GM10266 (cell line): ENCODE measurements at regions not wholly inside any gene's neighbourhood (a gene's known extent, or its start where the extent isn't known, plus 50 kb on each side); places are given as distances from the start of the nearest gene placed in this dataset.

Experiments used
- DNase-seq: peaks from one replicate; pipeline ENCODE4 v3.0.0; 2012; ENCODE audit errors: extremely low spot score
- CTCF ChIP-seq: IDR thresholded peaks from 2 replicates; pipeline ENCODE4 v1.5.1; 2012; ENCODE audit warnings: mild to moderate bottlenecking, low read depth; ENCODE audit not compliant: control insufficient read depth, insufficient read depth; ENCODE audit errors: missing control alignments

- DNase-seq: no peak
- no peak for TF ChIP-seq CTCF
Observed at GRCh38 chr7:41536122-41536872, 166.6 kb downstream of the INHBA start.

- TF ChIP-seq CTCF: no peak
- no peak for DNase-seq
Observed at GRCh38 chr7:41529831-41530230, 173.1 kb downstream of the INHBA start.

- DNase-seq: no peak
- no peak for TF ChIP-seq CTCF
Observed at GRCh38 chr7:41524876-41525275, 178.0 kb downstream of the INHBA start.

- no peak for TF ChIP-seq CTCF
- no peak for DNase-seq
Observed at GRCh38 chr7:41520445-41520844, 182.4 kb downstream of the INHBA start.

- no peak for DNase-seq
- no peak for TF ChIP-seq CTCF
Observed at GRCh38 chr7:41517771-41518170, 185.1 kb downstream of the INHBA start.

GRCh38 chr7:41508755-41509154, 194.1 kb downstream of the INHBA start:
- TF ChIP-seq CTCF: no peak
- no peak for DNase-seq

- no peak for TF ChIP-seq CTCF
- no peak for DNase-seq
Observed at GRCh38 chr7:41507686-41508268, 195.1 kb downstream of the INHBA start.
